ENCODE measurements at regions not wholly inside any gene's neighbourhood (a gene's known extent, or its start where the extent isn't known, plus 50 kb on each side); places are given as distances from the start of the nearest gene placed in this dataset.

DNA sequence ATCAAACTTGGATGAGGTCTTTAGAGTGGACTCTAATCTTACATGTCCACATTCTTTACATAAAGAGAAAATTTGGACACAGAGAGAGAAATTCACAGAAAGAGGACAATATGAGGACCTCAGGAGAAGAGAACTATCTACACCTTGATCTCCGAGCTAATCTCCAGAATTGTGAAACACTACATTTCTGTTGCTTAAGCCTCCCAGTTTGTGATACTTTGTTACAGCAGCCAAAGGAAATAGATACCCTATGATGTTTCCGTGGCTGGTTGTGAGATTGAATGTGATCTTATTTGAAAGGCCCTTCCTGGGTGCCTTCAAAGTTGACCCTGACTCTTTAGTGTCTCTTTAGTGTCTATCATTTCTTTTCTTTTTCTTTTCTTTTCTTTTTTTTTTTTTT is 326.1 kb upstream of the CLNK start:
- Mint-ChIP-seq H3K36me3 (ENCODE audit: insufficient read depth) (no peaks in the 10 kb centered on the region), H3K27me3 (ENCODE audit: low read depth) (no peaks in the 10 kb centered on the region), H3K4me1 (ENCODE audit: low read depth) (no peaks in the 10 kb centered on the region), H3K4me3 (no peak overlapping the region), H3K9me3 (no peaks in the 10 kb centered on the region)
- ATAC-seq (no peak), DNase-seq (no peak)

DNA sequence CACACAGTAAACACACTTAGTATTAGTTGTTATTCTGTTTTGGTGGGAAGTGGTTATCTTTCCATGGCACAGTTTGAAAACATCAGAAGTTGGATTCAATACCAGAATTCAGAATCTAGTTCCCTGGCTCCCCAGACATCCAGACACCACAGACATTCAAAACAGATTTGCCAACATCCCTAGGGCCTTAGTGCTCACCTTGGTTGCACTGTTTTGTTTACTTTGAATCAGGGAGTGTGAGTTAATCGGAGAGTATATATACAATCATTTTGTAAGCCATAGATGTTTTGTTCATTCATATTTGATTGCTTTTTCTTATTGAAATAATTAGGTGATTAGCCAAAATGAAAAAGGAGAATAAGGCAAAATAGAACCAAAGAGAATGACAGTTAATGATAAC is 324.7 kb upstream of the CLNK start:
- Mint-ChIP-seq H3K4me3 (no peak overlapping the region), H3K9me3 (no peaks in the 10 kb centered on the region), H3K27me3 (ENCODE audit: low read depth) (no peaks in the 10 kb centered on the region), H3K4me1 (ENCODE audit: low read depth) (peaks cover 4% of the 10 kb centered on the region), H3K36me3 (ENCODE audit: insufficient read depth) (no peaks in the 10 kb centered on the region)
- ATAC-seq (no peak), DNase-seq (no peak)

DNA sequence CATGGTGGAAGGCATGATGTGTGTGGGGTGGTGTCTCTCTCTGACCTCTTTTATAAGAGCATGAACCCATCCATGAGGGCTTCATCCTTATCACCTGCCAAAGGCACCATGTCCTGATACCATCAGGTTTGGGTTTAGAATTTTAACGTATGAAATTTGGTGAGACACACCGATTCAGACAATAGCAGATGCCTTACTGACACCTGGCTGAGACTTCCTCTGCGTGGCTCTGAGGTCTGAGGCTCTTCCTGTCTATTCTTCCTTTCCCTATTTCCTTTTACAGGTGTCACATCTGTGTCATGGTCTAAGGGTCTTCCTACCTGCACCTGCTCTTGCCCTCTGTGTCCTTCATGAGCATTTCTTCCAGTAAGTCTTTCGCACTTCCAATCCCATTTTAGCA is 320.7 kb upstream of the CLNK start:
- H3K36me3 Mint-ChIP-seq (ENCODE audit: insufficient read depth), result no peaks in the 10 kb centered on the region
- no peaks in the 10 kb centered on the region for H3K27me3 Mint-ChIP-seq (ENCODE audit: low read depth)
- H3K4me1 Mint-ChIP-seq (ENCODE audit: low read depth), result peaks cover 4% of the 10 kb centered on the region

DNA sequence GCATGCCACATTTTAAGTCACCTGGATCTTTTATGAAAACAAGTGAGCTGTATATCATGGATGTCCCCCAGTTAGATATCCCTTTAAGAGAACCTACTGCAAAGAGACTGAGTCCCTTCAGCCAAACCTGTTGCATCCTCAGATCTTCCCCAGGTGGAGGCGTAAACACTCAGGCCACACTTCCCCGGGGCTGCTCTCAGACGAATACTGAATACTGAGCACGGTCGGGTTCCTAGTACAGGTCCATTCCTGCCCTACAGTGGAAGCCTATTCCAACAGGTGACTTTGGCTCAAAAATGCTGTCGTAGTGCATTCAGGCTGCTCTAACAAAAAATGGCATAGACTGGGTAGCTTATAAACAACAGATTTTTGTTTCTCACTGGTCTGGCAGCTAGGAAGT is 320.2 kb upstream of the CLNK start:
- DNase-seq, result no peak
- Mint-ChIP-seq H3K4me3 (no peak overlapping the region), H3K36me3 (ENCODE audit: insufficient read depth) (no peaks in the 10 kb centered on the region), H3K9me3 (no peaks in the 10 kb centered on the region), H3K27me3 (ENCODE audit: low read depth) (no peaks in the 10 kb centered on the region), H3K4me1 (ENCODE audit: low read depth) (peaks cover 4% of the 10 kb centered on the region)
- no peak for ATAC-seq

More for the DNA sequence above, 320.7 kb upstream of the CLNK start:
- Mint-ChIP-seq H3K9me3 (no peaks in the 10 kb centered on the region), H3K4me3 (no peak overlapping the region)
- ATAC-seq (no peak), DNase-seq (no peak)

DNA sequence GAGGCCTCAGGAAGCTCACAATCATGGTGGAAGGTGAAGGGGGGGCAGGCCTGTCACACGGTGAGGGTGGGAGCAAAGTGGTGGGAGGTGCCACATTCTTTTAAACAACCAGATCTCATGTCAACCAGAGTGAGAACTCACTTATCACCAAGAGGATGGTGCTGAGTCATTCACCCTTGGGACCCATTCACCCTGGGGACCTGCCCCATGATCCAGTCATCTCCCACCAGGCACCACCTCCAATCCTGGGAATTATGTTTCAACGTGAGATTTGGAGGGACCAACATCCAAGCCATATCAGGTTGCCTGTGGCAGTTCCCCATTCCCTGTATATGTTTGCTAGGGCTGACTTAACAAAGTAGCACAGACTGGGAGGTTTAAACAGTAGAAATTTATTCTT is 318.4 kb upstream of the CLNK start:
- no peaks in the 10 kb centered on the region for H3K36me3 Mint-ChIP-seq (ENCODE audit: insufficient read depth)
- H3K9me3 Mint-ChIP-seq, result no peaks in the 10 kb centered on the region
- H3K27me3 Mint-ChIP-seq (ENCODE audit: low read depth), result no peaks in the 10 kb centered on the region
- peaks cover 4% of the 10 kb centered on the region for H3K4me1 Mint-ChIP-seq (ENCODE audit: low read depth)
- ATAC-seq, result no peak
- DNase-seq, result no peak
- H3K4me3 Mint-ChIP-seq, result no peak overlapping the region

DNA sequence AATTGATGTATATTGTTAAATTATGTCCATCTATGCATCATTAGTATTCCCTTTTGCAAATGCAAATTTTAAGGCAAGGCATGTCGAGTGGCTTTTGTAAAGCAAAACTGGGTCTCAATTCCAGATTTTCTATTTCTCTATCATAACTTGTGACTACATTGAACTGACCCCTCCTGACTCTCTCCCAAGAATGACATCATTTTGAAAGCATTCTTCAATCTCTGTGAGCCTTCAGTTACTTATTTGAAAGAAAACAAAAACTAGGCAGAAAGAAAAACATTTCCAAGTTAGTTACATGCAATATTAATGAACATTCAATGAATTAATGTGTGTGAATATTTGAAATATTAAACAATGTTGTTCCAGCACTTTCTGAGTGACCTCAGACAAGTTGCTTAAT is 314.3 kb upstream of the CLNK start:
- Mint-ChIP-seq H3K9me3 (no peaks in the 10 kb centered on the region), H3K27me3 (ENCODE audit: low read depth) (no peaks in the 10 kb centered on the region), H3K4me3 (no peak overlapping the region), H3K4me1 (ENCODE audit: low read depth) (no peaks in the 10 kb centered on the region), H3K36me3 (ENCODE audit: insufficient read depth) (no peaks in the 10 kb centered on the region)
- ATAC-seq (no peak), DNase-seq (no peak)

DNA sequence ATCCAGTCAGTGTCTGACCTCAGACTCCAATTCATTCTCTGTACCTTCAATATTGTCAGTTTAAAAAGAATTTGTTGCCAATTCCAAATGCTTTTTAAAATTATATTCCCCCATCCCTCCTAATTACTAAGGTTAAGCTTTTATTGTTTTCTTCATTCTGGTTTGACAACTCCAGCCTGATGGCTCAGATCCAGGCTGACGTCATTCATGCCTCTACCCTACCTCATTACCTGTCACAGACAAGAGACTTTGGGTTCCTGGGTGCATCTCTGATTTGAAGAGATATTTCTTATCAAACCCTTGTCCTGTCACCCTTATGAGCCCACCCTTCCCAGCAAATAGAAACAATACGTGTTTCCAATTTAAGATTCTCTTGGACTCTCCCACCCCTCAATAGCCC is 300.2 kb upstream of the CLNK start:
- Mint-ChIP-seq H3K27me3 (ENCODE audit: low read depth) (no peaks in the 10 kb centered on the region), H3K9me3 (peaks cover 3% of the 10 kb centered on the region), H3K4me1 (ENCODE audit: low read depth) (peaks cover 8% of the 10 kb centered on the region), H3K36me3 (ENCODE audit: insufficient read depth) (no peaks in the 10 kb centered on the region), H3K4me3 (no peak overlapping the region)
- DNase-seq (no peak), ATAC-seq (no peak)

DNA sequence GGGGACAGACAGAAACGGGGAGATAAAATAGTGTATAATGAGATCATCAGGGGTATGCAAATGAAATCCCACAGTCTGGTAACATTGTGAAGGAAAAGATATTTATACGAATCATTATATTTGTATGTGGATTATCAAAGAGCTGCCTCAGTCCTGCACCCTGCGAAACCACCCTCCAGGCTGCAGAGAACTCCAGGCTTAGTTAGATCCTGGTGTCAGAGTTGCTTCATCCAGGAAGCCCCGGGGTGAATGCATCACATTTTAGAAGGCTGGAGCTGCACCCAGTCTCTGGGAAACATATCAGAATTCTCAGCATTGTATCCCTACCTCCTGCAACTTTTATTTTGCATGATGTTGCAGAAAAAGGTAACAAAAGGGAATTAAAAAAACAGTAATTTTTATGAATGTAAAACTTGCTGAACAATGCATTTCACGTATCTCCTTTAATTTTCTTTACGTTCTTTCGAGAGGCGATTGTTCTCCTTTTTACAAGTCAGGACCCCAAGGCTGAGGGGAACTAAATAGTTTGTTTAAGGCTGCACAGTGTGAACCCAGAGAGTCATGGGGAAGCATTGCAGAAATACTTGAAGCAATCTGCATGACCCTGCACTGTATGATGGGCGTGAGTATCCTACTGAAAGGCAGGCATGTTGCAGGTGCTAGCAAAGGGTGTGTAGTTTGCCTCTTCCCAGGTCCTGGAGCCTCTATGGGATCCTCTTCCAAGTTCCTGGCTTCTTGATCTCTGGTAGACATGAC is 299.5 kb upstream of the CLNK start:
- DNase-seq, result no peak
- H3K36me3 Mint-ChIP-seq (ENCODE audit: insufficient read depth), result no peaks in the 10 kb centered on the region
- peaks cover 3% of the 10 kb centered on the region for H3K9me3 Mint-ChIP-seq
- H3K4me1 Mint-ChIP-seq (ENCODE audit: low read depth), result peaks cover 8% of the 10 kb centered on the region
- H3K4me3 Mint-ChIP-seq, result no peak overlapping the region
- no peak for ATAC-seq
- no peaks in the 10 kb centered on the region for H3K27me3 Mint-ChIP-seq (ENCODE audit: low read depth)

DNA sequence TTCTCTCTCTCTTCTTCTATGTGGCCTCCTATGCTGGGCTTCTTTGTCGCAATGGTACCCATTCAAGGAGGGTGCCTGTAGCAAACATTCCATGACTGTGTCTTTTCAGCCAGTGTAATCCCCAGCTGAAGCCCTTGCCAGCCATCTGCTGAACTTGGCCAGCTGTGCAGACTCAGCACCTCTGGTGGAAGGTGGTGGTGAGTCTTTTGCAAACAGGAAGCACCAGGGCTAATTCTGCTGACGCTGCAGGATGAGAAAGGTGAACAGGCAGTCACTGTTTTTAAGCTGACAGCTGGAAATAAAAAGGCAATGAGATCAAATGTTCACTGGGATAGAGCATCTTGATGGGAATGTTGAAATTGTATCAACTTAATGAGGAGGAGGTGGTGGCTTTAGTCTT is 298.7 kb upstream of the CLNK start:
- Mint-ChIP-seq H3K4me1 (ENCODE audit: low read depth) (peaks cover 8% of the 10 kb centered on the region), H3K36me3 (ENCODE audit: insufficient read depth) (no peaks in the 10 kb centered on the region), H3K27me3 (ENCODE audit: low read depth) (no peaks in the 10 kb centered on the region), H3K9me3 (no peaks in the 10 kb centered on the region), H3K4me3 (no peak overlapping the region)
- DNase-seq, result no peak
- no peak for ATAC-seq

DNA sequence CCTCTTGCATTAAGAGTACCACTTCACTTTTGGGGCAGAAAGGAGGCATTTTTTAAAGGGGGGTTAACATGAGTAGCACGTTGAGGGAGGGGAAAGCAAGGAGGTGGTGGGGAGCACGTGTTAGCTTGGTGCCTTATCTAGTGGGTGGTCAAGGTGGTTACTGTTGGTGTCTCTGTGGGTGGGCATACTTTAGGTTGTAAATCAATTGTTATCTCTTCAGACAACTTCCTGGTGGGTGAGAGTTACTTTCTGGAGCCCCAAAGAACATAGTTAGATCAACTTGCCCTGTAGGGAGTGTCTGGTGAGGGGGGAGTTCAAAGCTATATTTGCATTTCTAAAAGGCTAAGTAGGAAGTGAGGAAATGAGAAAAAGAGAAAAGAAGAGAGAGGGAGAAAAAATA is 297.7 kb upstream of the CLNK start:
- DNase-seq (no peak), ATAC-seq (no peak)
- no peaks in the 10 kb centered on the region for H3K9me3 Mint-ChIP-seq
- H3K4me3 Mint-ChIP-seq, result no peak overlapping the region
- no peaks in the 10 kb centered on the region for H3K36me3 Mint-ChIP-seq (ENCODE audit: insufficient read depth)
- no peaks in the 10 kb centered on the region for H3K27me3 Mint-ChIP-seq (ENCODE audit: low read depth)
- peaks cover 8% of the 10 kb centered on the region for H3K4me1 Mint-ChIP-seq (ENCODE audit: low read depth)

DNA sequence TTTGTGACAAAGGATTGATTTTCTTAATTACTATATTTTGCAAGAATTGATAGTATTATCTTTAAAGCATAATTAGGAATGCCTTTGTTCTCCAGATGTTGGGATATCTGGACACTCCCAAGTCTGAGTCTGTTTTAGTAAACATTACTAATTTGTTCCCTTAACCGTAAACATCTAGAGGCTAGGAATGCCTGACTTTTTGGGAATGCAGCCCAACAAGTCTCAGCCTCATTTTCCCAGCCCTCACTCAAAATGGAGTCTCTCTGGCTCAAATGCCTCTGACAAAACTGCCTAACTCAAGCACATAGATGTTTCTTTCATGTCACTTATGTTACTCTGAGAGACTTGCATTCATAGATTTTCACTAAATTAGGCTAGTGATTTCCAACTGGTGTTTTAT is 297.0 kb upstream of the CLNK start:
- Mint-ChIP-seq H3K27me3 (ENCODE audit: low read depth) (no peaks in the 10 kb centered on the region), H3K36me3 (ENCODE audit: insufficient read depth) (no peaks in the 10 kb centered on the region), H3K9me3 (no peaks in the 10 kb centered on the region)

DNA sequence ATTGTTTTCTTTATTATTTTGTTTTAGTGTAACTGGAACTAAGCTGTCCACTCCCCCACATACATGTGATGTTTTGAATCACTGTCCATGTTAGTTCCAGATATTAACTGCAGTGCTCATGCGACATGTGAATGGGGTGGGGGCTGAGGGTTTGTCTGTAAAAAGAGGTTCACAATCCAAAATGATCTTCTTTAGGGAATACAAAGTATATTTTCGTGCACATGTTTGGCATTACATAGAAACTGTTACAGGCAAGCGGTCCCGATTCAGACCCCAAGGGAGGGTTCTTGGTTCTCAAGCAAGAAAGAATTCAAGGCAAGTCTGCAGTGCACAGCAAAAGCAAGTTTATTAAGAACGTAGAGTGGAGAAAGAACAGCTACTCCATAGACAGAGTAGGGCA is 296.5 kb upstream of the CLNK start:
- Mint-ChIP-seq H3K4me3 (no peak overlapping the region), H3K27me3 (ENCODE audit: low read depth) (no peaks in the 10 kb centered on the region), H3K4me1 (ENCODE audit: low read depth) (peaks cover 8% of the 10 kb centered on the region), H3K9me3 (no peaks in the 10 kb centered on the region), H3K36me3 (ENCODE audit: insufficient read depth) (no peaks in the 10 kb centered on the region)
- no peak for DNase-seq
- ATAC-seq, result no peak

More for the DNA sequence above, 297.0 kb upstream of the CLNK start:
- DNase-seq (no peak), ATAC-seq (no peak)
- H3K4me3 Mint-ChIP-seq, result no peak overlapping the region
- peaks cover 8% of the 10 kb centered on the region for H3K4me1 Mint-ChIP-seq (ENCODE audit: low read depth)

DNA sequence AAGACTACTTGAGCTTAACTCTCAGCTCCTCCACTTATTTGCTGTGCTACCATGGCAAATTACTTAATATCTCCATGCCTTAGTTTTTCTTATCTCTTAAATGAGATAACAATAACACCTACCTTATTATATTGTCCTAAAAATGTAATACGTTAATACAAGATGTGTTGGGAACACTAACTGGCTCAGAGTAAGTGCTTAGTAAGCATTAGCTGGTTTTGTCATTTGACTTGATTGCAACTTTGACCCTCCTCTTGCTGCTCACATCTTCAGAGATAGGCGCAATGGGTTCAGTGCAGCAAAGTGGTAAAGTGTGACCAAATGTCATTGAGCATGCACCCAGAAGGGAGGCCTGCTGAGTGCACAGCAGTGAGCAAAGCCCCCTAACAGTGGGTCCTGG is 294.5 kb upstream of the CLNK start:
- Mint-ChIP-seq H3K4me1 (ENCODE audit: low read depth) (peaks cover 8% of the 10 kb centered on the region), H3K36me3 (ENCODE audit: insufficient read depth) (no peaks in the 10 kb centered on the region), H3K9me3 (no peaks in the 10 kb centered on the region), H3K4me3 (no peak overlapping the region), H3K27me3 (ENCODE audit: low read depth) (no peaks in the 10 kb centered on the region)
- no peak for ATAC-seq
- no peak for DNase-seq

DNA sequence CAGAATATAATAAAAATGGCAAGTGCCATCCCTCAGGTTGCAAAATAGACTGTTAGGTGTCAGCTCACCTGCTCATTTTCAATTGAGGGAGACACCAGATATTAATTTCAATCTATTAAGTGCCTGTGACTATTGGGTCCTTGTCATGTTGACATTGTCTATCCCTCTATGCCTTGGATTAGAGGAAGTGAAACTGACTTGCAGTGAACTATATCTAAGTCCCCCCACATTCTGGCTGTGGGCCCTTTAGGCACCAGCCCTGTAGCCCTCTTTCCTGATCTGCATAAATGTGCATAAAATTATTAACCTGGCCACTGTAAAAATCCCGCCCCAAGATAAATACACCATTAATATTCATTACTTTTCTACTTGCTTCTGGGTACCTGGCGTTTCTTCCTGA is 293.0 kb upstream of the CLNK start:
- no peaks in the 10 kb centered on the region for H3K36me3 Mint-ChIP-seq (ENCODE audit: insufficient read depth)
- no peak for DNase-seq
- no peaks in the 10 kb centered on the region for H3K9me3 Mint-ChIP-seq
- H3K27me3 Mint-ChIP-seq (ENCODE audit: low read depth), result no peaks in the 10 kb centered on the region
- no peak overlapping the region for H3K4me3 Mint-ChIP-seq
- ATAC-seq, result no peak
- peaks cover 2% of the 10 kb centered on the region for H3K4me1 Mint-ChIP-seq (ENCODE audit: low read depth)

DNA sequence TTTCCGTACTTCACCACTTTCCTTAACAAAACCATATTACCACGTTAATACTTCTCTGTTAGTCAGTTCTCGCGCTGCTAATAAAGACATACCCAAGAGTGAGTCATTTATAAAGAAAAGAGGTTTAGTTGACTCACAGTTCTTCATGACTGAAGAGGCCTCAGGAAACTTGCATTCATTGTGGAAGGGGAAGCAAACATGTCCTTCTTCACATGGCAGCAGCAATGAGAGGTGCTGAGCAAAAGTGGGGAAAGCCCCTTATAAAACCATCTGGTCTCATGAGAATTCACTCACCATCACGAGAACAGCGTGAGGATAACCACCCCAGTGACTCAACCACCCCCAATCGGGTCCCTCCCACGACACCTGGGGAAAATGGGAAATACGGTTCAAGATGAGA is 289.8 kb upstream of the CLNK start:
- no peaks in the 10 kb centered on the region for H3K36me3 Mint-ChIP-seq (ENCODE audit: insufficient read depth)
- DNase-seq (no peak), ATAC-seq (peak in 1 of 2 donors; percentile 35)
- no peaks in the 10 kb centered on the region for H3K9me3 Mint-ChIP-seq
- no peak overlapping the region for H3K4me3 Mint-ChIP-seq
- no peaks in the 10 kb centered on the region for H3K4me1 Mint-ChIP-seq (ENCODE audit: low read depth)
- H3K27me3 Mint-ChIP-seq (ENCODE audit: low read depth), result no peaks in the 10 kb centered on the region

DNA sequence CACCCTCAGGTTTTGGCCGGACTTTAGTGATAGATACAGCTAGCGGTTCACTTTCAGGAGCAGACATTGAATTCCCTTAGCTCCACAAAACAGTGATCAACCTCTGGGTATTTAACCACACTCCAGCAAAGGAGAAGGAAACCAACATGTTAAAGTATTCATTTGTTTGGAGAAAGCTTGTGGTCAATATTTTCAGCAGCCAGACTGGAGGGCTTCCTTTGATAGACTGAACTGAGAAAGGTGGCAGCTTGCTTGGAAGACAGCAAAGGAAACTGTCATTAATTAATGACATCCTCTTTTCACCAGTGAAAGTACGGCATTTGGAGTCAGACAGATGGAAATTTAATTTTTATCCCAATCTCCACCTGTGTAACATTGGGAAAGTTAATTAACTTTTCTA is 289.1 kb upstream of the CLNK start:
- Mint-ChIP-seq H3K4me3 (no peak overlapping the region), H3K9me3 (no peaks in the 10 kb centered on the region), H3K36me3 (ENCODE audit: insufficient read depth) (no peaks in the 10 kb centered on the region), H3K4me1 (ENCODE audit: low read depth) (no peaks in the 10 kb centered on the region), H3K27me3 (ENCODE audit: low read depth) (no peaks in the 10 kb centered on the region)
- DNase-seq (no peak), ATAC-seq (no peak)

All from activated T-cell treated with anti-CD3 and anti-CD28 coated beads, Interleukin-2, amount 50 U/mL, for 4 hours (primary cell).